Suprapubic skin (tissue), 4 donors: ENCODE measurements at regions not wholly inside any gene's neighbourhood (a gene's known extent, or its start where the extent isn't known, plus 50 kb on each side); places are given as distances from the start of the nearest gene placed in this dataset.

Source experiments
- DNase-seq, 2 donors: peaks; one replicate each; pipeline ENCODE4 v3.0.0-alpha.2; 2019; ENCODE audit warnings: low spot score in 2 of 2
- H3K27ac ChIP-seq: fragments of 200-600 bp; sonication (generic); one replicate; pipeline ENCODE4 v1.5.1; 2019
- H3K27me3 ChIP-seq: fragments of 200-600 bp; sonication (generic); one replicate; pipeline ENCODE4 v1.5.1; 2019
- H3K36me3 ChIP-seq: fragments of 200-600 bp; sonication (generic); one replicate; pipeline ENCODE4 v1.5.1; 2019
- H3K4me1 ChIP-seq: fragments of 200-600 bp; sonication (generic); one replicate; pipeline ENCODE4 v1.5.1; 2019
- H3K4me3 ChIP-seq: fragments of 200-600 bp; sonication (generic); one replicate; pipeline ENCODE4 v1.5.1; 2019; ENCODE audit warnings: mild to moderate bottlenecking
- H3K9me3 ChIP-seq: fragments of 200-600 bp; sonication (generic); one replicate; pipeline ENCODE4 v1.5.1; 2019
- CTCF ChIP-seq, 2 donors: fragments of 200-600 bp in 1 of 2; fragments of 450-650 bp in 1 of 2; sonication (generic) in 1 of 2; IDR thresholded peaks; one replicate each; pipeline ENCODE4 v1.5.1; 2016 to 2019; ENCODE audit warnings: antibody characterized with exemption in 2 of 2, mild to moderate bottlenecking in 1 of 2, moderate library complexity in 1 of 2
- EP300 ChIP-seq: sonication (generic); formaldehyde crosslinking; IDR thresholded peaks from one replicate; pipeline ENCODE4 v1.6.1; 2017; ENCODE audit warnings: antibody characterized with exemption
- POLR2A ChIP-seq, 2 donors: fragments of 450-650 bp; IDR thresholded peaks; one replicate each; pipeline ENCODE4 v1.6.1; 2017; ENCODE audit warnings: antibody characterized with exemption in 2 of 2, mild to moderate bottlenecking in 2 of 2, moderate library complexity in 2 of 2
- POLR2AphosphoS5 ChIP-seq, 3 donors: sonication (generic); formaldehyde crosslinking; IDR thresholded peaks; one replicate each; pipeline ENCODE4 v1.6.1; 2017; ENCODE audit warnings: antibody characterized with exemption in 3 of 3
- WGBS: methylation state at CpG from one replicate; pipeline ENCODE4 v1.1.5; 2018; 5-methylcytosine and 5-hydroxymethylcytosine counted together

GRCh38 chr9:28120626-28121025 lies 547.3 kb upstream of the C9orf72 start:
- no peak for DNase-seq
- Histone ChIP-seq H3K9me3 (no peaks in the 10 kb centered on the region), H3K36me3 (no peaks in the 10 kb centered on the region), H3K27me3 (no peaks in the 10 kb centered on the region), H3K4me1 (no peaks in the 10 kb centered on the region), H3K4me3 (no peak overlapping the region), H3K27ac (no peak overlapping the region)
- WGBS, result 30% methylated on average over 3 of the region's 3 CpGs
- TF ChIP-seq POLR2A (IDR thresholded peaks at IDR 0.05), result no peak
- no peak for TF ChIP-seq CTCF (IDR thresholded peaks at IDR 0.05)
- no peak for TF ChIP-seq EP300
- no peak for TF ChIP-seq POLR2AphosphoS5 (IDR thresholded peaks at IDR 0.05)

- 37% methylated on average over 3 of the region's 3 CpGs for WGBS
- no peaks in the 10 kb centered on the region for H3K9me3 ChIP-seq
- H3K27me3 ChIP-seq, result no peaks in the 10 kb centered on the region
- H3K36me3 ChIP-seq, result no peaks in the 10 kb centered on the region
- no peak for DNase-seq
- no peaks in the 10 kb centered on the region for H3K4me1 ChIP-seq
- TF ChIP-seq CTCF (IDR thresholded peaks at IDR 0.05) (no peak), POLR2AphosphoS5 (IDR thresholded peaks at IDR 0.05) (no peak), POLR2A (IDR thresholded peaks at IDR 0.05) (no peak), EP300 (no peak)
- H3K4me3 ChIP-seq, result no peak overlapping the region
- H3K27ac ChIP-seq, result no peak overlapping the region
Measured at GRCh38 chr9:28121366-28121765, 548.1 kb upstream of the C9orf72 start.

DNA sequence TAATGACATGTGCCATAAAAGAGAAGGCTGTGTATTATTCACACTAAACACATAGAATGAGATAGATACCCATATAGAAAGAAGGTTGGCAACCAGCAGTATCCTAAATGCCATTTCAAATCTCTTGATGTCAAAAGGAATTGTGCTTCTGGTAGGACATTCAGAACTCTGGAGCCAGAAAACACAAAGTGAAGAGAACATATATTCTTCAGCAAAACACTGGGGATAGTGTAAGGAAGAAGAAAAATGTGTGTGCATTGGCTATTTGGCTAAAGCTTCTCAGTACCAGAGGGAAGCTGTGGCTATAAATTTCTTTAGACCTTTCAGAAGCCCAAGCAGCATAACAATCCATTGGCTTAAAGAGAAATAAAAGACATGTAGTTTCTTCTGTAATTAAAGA lies 551.6 kb upstream of the C9orf72 start:
- TF ChIP-seq POLR2AphosphoS5 (IDR thresholded peaks at IDR 0.05) (no peak), CTCF (IDR thresholded peaks at IDR 0.05) (no peak), POLR2A (IDR thresholded peaks at IDR 0.05) (no peak), EP300 (no peak)
- H3K36me3 ChIP-seq, result no peaks in the 10 kb centered on the region
- H3K9me3 ChIP-seq, result no peaks in the 10 kb centered on the region
- no peak overlapping the region for H3K27ac ChIP-seq
- DNase-seq, result no peak
- no peaks in the 10 kb centered on the region for H3K4me1 ChIP-seq
- no peaks in the 10 kb centered on the region for H3K27me3 ChIP-seq
- no peak overlapping the region for H3K4me3 ChIP-seq

DNA sequence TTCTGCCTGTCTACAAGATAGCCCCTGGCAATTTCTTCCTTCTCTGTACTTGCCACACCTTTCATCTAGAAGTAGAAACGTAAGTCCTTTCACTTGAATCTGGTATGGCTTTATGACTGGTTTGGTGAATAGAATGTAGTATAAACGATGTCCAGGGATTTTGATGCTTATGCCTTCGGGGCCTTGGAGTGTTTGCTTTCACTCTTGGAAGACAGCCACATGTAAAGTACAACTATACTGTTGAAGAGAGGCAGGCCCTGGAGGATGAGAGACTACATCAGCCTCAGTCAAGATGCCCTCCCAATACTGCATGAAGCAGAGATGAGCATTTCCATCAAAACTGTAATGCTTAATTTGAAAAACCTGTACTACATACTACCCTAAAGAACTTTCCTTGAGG lies 553.8 kb upstream of the C9orf72 start:
- Histone ChIP-seq H3K4me1 (no peaks in the 10 kb centered on the region), H3K27ac (no peak overlapping the region), H3K4me3 (no peak overlapping the region), H3K36me3 (no peaks in the 10 kb centered on the region), H3K27me3 (no peaks in the 10 kb centered on the region), H3K9me3 (no peaks in the 10 kb centered on the region)
- WGBS, result 51% methylated on average over 3 of the region's 3 CpGs
- no peak for DNase-seq
- TF ChIP-seq EP300 (no peak), POLR2A (IDR thresholded peaks at IDR 0.05) (no peak), POLR2AphosphoS5 (IDR thresholded peaks at IDR 0.05) (no peak), CTCF (IDR thresholded peaks at IDR 0.05) (no peak)

DNA sequence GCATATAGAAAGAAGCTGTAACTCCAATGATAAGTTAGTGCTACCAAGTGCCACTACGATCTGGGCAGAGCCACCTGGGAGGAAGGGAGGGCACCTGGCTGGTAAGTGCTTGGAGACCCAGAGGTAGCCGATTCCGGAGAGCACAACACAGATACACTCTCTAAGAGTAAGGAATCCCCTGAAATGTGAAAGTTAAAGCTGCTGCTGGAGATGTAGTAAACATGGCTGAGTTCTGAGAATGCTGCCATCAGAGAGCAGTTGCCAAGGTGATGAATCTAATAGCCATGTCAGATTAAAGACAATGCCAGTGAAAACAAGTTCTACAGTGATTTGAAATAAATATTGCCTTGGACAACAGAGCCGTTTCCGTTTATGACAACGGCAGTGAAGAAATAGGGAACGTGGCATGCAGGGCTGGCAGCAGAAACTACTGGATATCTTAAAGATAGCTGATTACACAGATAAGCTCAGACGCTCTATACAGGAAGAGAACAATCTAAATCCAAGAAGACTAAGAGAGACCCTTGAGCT lies 561.2 kb upstream of the C9orf72 start:
- Histone ChIP-seq H3K36me3 (no peaks in the 10 kb centered on the region), H3K9me3 (no peaks in the 10 kb centered on the region), H3K4me3 (no peak overlapping the region), H3K27ac (no peak overlapping the region), H3K27me3 (no peaks in the 10 kb centered on the region), H3K4me1 (no peaks in the 10 kb centered on the region)
- WGBS, result 85% methylated on average over 8 of the region's 8 CpGs
- no peak for DNase-seq
- TF ChIP-seq CTCF (IDR thresholded peaks at IDR 0.05) (no peak), EP300 (no peak), POLR2AphosphoS5 (IDR thresholded peaks at IDR 0.05) (no peak)
